Mesendoderm (in vitro differentiated cells): ENCODE measurements at regions not wholly inside any gene's neighbourhood (a gene's known extent, or its start where the extent isn't known, plus 50 kb on each side); places are given as distances from the start of the nearest gene placed in this dataset.

Source experiments
- DNase-seq: peaks from one replicate; pipeline ENCODE4 v3.0.0; 2013
- H2AK5ac ChIP-seq: 2 replicates; pipeline ENCODE4 v1.6.1; 2013; ENCODE audit warnings: low read length, inconsistent platforms
- H2BK120ac ChIP-seq: 2 replicates; pipeline ENCODE4 v1.6.1; 2013; ENCODE audit warnings: low read depth, mild to moderate bottlenecking, low read length, moderate library complexity, mixed read lengths
- H2BK15ac ChIP-seq: replicated peaks from 2 replicates; pipeline ENCODE4 v1.6.1; 2013; ENCODE audit warnings: low read depth, mild to moderate bottlenecking, moderate library complexity
- H2BK5ac ChIP-seq: 2 replicates; pipeline ENCODE4 v1.6.1; 2013; ENCODE audit warnings: low read length, inconsistent platforms
- H3K18ac ChIP-seq: 2 replicates; pipeline ENCODE4 v1.6.1; 2013; ENCODE audit warnings: mild to moderate bottlenecking, low read length, mixed read lengths
- H3K23ac ChIP-seq: one replicate; pipeline ENCODE4 v1.6.1; 2013; ENCODE audit warnings: low read length
- H3K27ac ChIP-seq: 2 replicates; pipeline ENCODE4 v1.5.1; 2013; ENCODE audit warnings: low read depth, mild to moderate bottlenecking, inconsistent platforms, low read length, moderate library complexity
- H3K27me3 ChIP-seq: 2 replicates; pipeline ENCODE4 v1.6.1; 2013; ENCODE audit warnings: low read length, control low read depth, mild to moderate bottlenecking, inconsistent platforms; ENCODE audit not compliant: insufficient read depth, poor library complexity
- H3K36me3 ChIP-seq: 2 replicates; pipeline ENCODE4 v1.6.1; 2013; ENCODE audit warnings: low read length, inconsistent platforms; ENCODE audit not compliant: control insufficient read depth, insufficient read depth
- H3K4ac ChIP-seq: one replicate; pipeline ENCODE4 v1.6.1; 2013; ENCODE audit warnings: low read depth, mild to moderate bottlenecking, low read length, moderate library complexity
- H3K4me1 ChIP-seq: 2 replicates; pipeline ENCODE4 v1.6.1; 2013; ENCODE audit warnings: low read depth, low read length, inconsistent platforms; ENCODE audit not compliant: control insufficient read depth
- H3K4me2 ChIP-seq: 2 replicates; pipeline ENCODE4 v1.6.1; 2013; ENCODE audit warnings: low read length
- H3K4me3 ChIP-seq: 2 replicates; pipeline ENCODE4 v1.5.1; 2013; ENCODE audit warnings: mild to moderate bottlenecking, low read length
- H3K56ac ChIP-seq: one replicate; pipeline ENCODE4 v1.6.1; 2013; ENCODE audit warnings: low read length
- H3K79me1 ChIP-seq: 2 replicates; pipeline ENCODE4 v1.6.1; 2013; ENCODE audit warnings: low read length, inconsistent platforms
- H3K79me2 ChIP-seq: 2 replicates; pipeline ENCODE4 v1.6.1; 2013; ENCODE audit warnings: mild to moderate bottlenecking, low read length; ENCODE audit not compliant: control insufficient read depth, insufficient read depth
- H3K9ac ChIP-seq: 2 replicates; pipeline ENCODE4 v1.6.1; 2013; ENCODE audit warnings: low read length, inconsistent platforms
- H4K5ac ChIP-seq: one replicate; pipeline ENCODE4 v1.6.1; 2013; ENCODE audit warnings: low read length
- H4K8ac ChIP-seq: one replicate; pipeline ENCODE4 v1.6.1; 2013; ENCODE audit warnings: low read depth, mild to moderate bottlenecking, control low read depth, low read length, moderate library complexity
- WGBS: extraction: QIAGEN DNeasy Blood & Tissue Kit; methylation state at CpG from one replicate; pipeline ENCODE4 v1.1.7; 2013; ENCODE audit warnings: low lambda C conversion rate, missing lambda C conversion rate; ENCODE audit not compliant: insufficient coverage; ENCODE audit errors: extremely low coverage; 5-methylcytosine and 5-hydroxymethylcytosine counted together

DNA sequence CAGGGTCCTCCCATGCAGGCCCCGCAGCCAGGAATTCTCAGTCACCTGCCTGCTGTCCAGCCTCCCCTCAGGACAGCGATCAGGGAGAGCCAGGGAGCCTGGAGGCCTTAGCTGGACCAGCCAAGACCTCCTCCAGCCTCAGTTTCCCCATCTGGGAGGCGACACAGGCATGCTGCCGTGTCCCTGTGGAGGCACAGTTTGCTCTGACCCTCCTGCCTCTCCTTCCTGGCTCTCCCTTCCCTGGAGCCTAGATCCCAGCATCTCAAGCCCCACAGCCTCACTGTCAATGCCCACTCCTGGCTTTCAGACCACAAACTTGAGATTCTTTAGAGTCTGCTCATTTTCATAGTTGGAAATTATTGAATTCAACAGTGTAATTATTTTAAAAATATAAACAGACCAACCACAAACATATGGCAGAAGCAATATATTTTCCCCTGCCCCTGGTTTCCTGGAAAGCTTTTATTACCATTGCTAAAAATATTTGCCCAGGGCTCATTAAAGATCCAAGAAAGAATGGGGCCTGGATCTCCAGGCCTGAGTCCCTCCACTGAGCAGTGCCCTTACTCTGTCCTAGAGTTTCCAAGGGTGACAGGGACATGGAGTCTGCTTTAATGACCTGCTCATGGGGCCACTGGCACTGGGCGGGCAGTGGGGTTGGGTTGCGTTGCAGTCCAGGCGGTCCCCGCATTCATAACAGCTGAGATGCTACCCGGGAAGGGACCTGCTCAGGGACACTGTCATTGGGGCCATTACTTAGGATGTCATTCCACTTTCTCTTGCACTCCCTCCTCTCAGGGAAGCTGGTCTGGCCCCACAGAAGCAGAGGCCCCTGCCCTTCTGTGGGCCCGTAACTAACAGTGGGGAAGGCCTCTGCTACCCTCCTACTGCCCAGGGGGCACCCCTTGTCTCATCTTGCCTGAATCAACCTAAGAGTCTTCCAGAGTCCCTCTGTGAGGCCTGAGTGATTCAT is 81.6 kb upstream of the CHST15 start:
- no peaks in the 10 kb centered on the region for H3K79me2 ChIP-seq
- H3K4me1 ChIP-seq = no peaks in the 10 kb centered on the region
- H3K4ac ChIP-seq = no peak overlapping the region
- no peak overlapping the region for H3K9ac ChIP-seq
- H2BK15ac ChIP-seq = no peak overlapping the region
- H2BK120ac ChIP-seq = no peak overlapping the region
- H4K5ac ChIP-seq = no peak overlapping the region
- H2AK5ac ChIP-seq = no peak overlapping the region
- DNase-seq = no peak
- H3K4me3 ChIP-seq = no peak overlapping the region
- H3K56ac ChIP-seq = no peak overlapping the region
- H3K23ac ChIP-seq = no peak overlapping the region
- no peaks in the 10 kb centered on the region for H3K27me3 ChIP-seq
- no peak overlapping the region for H3K27ac ChIP-seq
- no peak overlapping the region for H2BK5ac ChIP-seq
- WGBS = no CpG with 5 or more reads among the region's 10 CpGs
- no peaks in the 10 kb centered on the region for H3K79me1 ChIP-seq
- H3K18ac ChIP-seq = no peak overlapping the region
- H3K4me2 ChIP-seq = no peak overlapping the region
- H3K36me3 ChIP-seq = no peaks in the 10 kb centered on the region
- no peak overlapping the region for H4K8ac ChIP-seq

DNA sequence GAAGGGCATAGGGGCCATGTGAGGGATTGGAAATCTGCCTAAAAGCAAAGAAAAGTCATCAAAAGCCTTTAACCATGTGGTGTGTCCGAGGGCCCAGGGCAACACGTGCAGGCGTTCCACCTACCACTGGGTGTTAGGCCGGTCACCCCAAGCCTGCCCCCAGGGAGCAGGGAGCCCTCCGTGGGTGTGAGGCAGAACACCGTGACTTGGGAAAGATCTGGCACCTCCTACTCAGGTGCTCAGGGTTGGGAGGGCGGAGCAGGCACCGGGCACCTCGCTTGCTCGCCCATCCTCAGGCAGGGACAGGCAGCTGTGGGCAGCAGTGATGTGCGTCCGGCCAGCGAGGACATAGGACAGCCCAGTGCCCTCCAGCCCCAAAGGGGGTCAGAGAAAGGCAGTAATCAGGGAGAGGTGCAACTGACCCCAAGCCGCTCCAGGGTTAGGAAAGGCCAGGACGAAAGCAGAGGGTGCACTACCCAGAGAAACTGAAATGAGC is 80.7 kb upstream of the CHST15 start:
- no peak overlapping the region for H3K18ac ChIP-seq
- WGBS = no CpG with 5 or more reads among the region's 15 CpGs

DNA sequence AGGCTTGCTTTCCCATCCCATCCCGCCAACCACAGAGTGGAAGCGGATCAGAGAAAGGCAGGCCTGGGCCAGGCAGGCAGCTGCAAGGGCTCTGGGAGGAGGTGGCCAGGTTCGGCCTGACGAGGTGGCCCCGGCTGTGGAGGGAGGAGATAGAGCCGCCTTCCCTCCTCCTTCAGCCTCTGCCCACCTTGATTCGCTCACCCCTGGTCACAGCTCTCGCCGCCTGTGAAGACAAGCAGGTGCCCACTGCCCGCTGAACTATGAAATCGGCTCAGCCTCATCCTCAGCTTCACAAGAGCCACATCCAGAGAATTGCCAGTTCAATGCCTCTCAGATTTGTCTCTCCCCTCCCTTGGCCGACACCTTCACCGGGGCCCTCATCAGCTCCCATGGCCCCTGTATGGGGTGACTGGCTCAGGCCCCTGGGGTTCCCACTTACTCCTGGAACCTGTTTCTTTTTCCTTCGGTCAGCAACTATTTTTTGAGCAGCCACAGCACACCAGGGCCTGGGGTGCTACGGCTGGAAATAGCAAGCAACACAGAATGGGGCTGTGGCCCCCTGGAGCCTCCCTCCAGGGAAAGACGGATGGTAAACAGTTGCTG is 80.0 kb upstream of the CHST15 start:
- no peak overlapping the region for H3K4ac ChIP-seq
- no peaks in the 10 kb centered on the region for H3K27me3 ChIP-seq
- H3K27ac ChIP-seq = no peak overlapping the region
- H2BK15ac ChIP-seq = no peak overlapping the region
- no peaks in the 10 kb centered on the region for H3K79me1 ChIP-seq
- H3K18ac ChIP-seq = no peak overlapping the region
- WGBS = no CpG with 5 or more reads among the region's 16 CpGs
- H3K9ac ChIP-seq = no peak overlapping the region
- H3K36me3 ChIP-seq = no peaks in the 10 kb centered on the region
- no peak for DNase-seq
- no peak overlapping the region for H3K23ac ChIP-seq
- H3K56ac ChIP-seq = no peak overlapping the region
- H3K4me2 ChIP-seq = no peak overlapping the region
- H2BK5ac ChIP-seq = no peak overlapping the region
- no peak overlapping the region for H2AK5ac ChIP-seq
- no peak overlapping the region for H2BK120ac ChIP-seq
- no peak overlapping the region for H4K5ac ChIP-seq
- H3K4me3 ChIP-seq = no peak overlapping the region
- H3K79me2 ChIP-seq = no peaks in the 10 kb centered on the region
- H4K8ac ChIP-seq = no peak overlapping the region
- H3K4me1 ChIP-seq = no peaks in the 10 kb centered on the region

More for the DNA sequence above, 80.7 kb upstream of the CHST15 start:
- no peak overlapping the region for H4K5ac ChIP-seq
- no peak overlapping the region for H2BK120ac ChIP-seq
- no peak overlapping the region for H2AK5ac ChIP-seq
- H3K4me3 ChIP-seq = no peak overlapping the region
- H2BK15ac ChIP-seq = no peak overlapping the region
- H3K4me2 ChIP-seq = no peak overlapping the region
- H3K36me3 ChIP-seq = no peaks in the 10 kb centered on the region
- H3K27ac ChIP-seq = no peak overlapping the region
- H2BK5ac ChIP-seq = no peak overlapping the region
- H3K27me3 ChIP-seq = no peaks in the 10 kb centered on the region
- no peak overlapping the region for H3K9ac ChIP-seq
- no peak overlapping the region for H3K4ac ChIP-seq
- no peaks in the 10 kb centered on the region for H3K79me2 ChIP-seq
- no peaks in the 10 kb centered on the region for H3K79me1 ChIP-seq
- no peak for DNase-seq
- H3K4me1 ChIP-seq = no peaks in the 10 kb centered on the region
- H3K56ac ChIP-seq = no peak overlapping the region
- no peak overlapping the region for H4K8ac ChIP-seq
- no peak overlapping the region for H3K23ac ChIP-seq

DNA sequence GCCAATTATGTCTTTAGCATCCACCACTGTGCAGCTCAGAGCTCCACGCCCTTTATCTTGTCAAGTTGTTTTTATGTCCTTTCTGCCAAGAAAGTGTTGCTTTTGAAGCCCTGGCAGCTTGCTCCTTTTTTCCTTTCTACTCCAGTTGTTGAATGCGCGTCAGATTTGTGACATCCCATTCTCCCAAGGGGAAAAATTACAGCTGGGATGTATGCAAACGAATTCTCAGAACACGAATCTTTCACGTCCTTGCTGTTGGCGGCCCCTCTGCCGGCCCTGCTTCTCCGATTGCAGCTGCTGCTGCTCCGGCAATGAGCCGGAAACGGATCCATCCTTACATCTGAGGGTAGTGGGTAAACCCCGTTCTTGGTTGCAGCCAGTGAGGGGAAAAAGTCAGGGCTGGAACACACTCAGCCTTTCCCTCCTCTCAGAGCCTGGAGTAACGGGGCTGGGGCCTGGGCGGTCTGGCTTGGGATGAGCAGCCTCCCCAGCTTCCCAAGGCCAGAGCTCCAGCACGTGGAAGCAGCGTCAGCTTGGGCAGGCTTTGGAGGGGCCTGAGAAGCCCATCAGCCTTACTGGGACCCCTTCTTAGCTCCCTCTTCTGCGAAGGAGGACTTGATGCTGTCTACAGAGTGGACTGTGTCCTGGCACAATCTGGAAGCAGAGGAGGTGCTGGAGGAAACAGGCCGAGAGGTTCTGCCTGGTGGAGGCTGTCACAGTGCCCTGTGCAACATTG is 79.0 kb upstream of the CHST15 start:
- H3K36me3 ChIP-seq = no peaks in the 10 kb centered on the region
- H3K79me2 ChIP-seq = no peaks in the 10 kb centered on the region
- no peak overlapping the region for H2BK120ac ChIP-seq
- no peak overlapping the region for H3K18ac ChIP-seq
- H3K27ac ChIP-seq = no peak overlapping the region
- no peak overlapping the region for H2BK15ac ChIP-seq
- no peak overlapping the region for H4K8ac ChIP-seq
- no peak overlapping the region for H3K23ac ChIP-seq
- no peak overlapping the region for H3K56ac ChIP-seq
- no peak overlapping the region for H3K4me2 ChIP-seq
- no peaks in the 10 kb centered on the region for H3K27me3 ChIP-seq
- H3K9ac ChIP-seq = no peak overlapping the region
- H2BK5ac ChIP-seq = no peak overlapping the region
- no CpG with 5 or more reads among the region's 19 CpGs for whole genome bisulfite sequencing
- H3K79me1 ChIP-seq = no peaks in the 10 kb centered on the region
- H3K4me3 ChIP-seq = no peak overlapping the region
- H3K4me1 ChIP-seq = no peaks in the 10 kb centered on the region
- no peak overlapping the region for H3K4ac ChIP-seq
- DNase-seq = no peak
- H2AK5ac ChIP-seq = no peak overlapping the region
- H4K5ac ChIP-seq = no peak overlapping the region

DNA sequence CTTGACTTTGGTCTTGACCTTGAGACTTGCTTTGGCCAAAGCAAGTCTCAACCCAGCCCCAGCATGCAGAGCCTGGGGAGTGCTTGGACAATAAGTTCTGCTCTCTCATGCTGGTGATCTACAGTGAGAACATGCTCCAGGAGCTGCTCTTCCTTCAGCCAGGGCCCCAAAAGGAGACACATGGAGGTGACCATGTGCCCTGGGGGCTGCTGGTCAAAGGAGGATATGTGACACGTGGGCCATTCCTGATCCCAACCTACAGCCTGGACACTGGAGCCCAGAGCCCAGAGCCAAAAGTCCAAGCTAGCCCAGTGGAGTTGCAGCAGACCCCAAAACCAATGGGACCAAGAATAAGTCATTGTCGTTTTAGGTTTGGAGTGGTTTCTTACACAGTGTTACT is 78.2 kb upstream of the CHST15 start:
- Histone ChIP-seq H3K4me2 (no peak overlapping the region), H3K4ac (no peak overlapping the region), H2BK5ac (no peak overlapping the region), H3K79me2 (no peaks in the 10 kb centered on the region), H3K56ac (no peak overlapping the region), H3K4me3 (no peak overlapping the region), H3K18ac (no peak overlapping the region), H4K8ac (no peak overlapping the region), H2BK15ac (no peak overlapping the region), H3K27ac (no peak overlapping the region), H3K79me1 (no peaks in the 10 kb centered on the region), H3K4me1 (no peaks in the 10 kb centered on the region), H3K9ac (no peak overlapping the region), H2BK120ac (no peak overlapping the region), H4K5ac (no peak overlapping the region), H2AK5ac (no peak overlapping the region), H3K23ac (no peak overlapping the region), H3K36me3 (no peaks in the 10 kb centered on the region), H3K27me3 (no peaks in the 10 kb centered on the region)
- no peak for DNase-seq
- no CpG with 5 or more reads among the region's 2 CpGs for WGBS
